HG03558 (cell line): ENCODE measurements at regions not wholly inside any gene's neighbourhood (a gene's known extent, or its start where the extent isn't known, plus 50 kb on each side); places are given as distances from the start of the nearest gene placed in this dataset.
"Not testable (repeated sequence)": the region's sequence is repeated elsewhere in the genome, so short reads cannot be mapped to it uniquely, and the experiment has no call there.

Experiments
- ATAC-seq: cut with Tn5 transposase; IDR thresholded peaks from one replicate; pipeline ENCODE4 v1.9.1; 2021; ENCODE audit warnings: moderate number of reproducible peaks; ENCODE audit not compliant: unreplicated experiment; ENCODE audit errors: extremely low read depth

DNA sequence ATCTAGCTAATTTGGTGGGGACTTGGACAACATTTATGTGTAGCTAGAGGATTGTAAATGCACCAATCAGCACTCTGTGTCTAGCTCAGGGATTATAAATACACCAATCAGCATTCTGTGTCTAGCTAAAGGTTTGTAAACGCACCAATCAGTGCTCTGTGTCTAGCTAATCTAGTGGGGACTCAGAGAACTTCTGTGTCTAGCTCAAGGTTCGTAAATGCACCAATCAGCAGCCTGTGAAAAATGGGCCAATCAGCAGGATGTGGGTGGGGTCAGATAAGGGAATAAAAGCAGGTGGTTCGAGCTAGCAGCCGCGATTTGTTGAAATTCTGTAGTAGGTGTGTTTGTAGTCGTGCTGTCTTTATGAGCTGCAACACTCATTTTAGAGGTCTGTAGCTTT lies 154.8 kb upstream of the RREB1 start:
- ATAC-seq = not testable (repeated sequence)

- no peak for ATAC-seq
These were observed 147.1 kb upstream of the RREB1 start for GRCh38 chr6:6960571-6961251.

DNA sequence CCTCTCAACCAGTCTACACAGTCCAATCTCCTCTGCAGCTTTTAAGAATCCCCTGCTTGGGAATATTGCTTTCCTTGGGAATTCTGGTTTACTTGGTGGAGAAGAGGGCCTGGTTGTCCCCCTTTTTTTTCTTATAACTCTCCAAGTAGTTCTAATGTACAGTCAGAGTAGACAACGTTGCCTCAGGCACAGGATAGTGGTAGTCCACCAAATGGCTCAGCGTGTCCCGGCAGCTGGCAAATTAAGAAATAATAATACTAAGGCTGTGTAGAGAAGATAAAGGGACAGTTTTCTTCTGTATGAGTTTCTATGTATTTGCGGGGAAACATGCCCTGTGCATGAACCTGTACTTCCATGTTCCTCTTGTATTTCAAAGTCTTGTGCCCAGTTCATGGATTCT lies 145.7 kb upstream of the RREB1 start:
- no peak for ATAC-seq

DNA sequence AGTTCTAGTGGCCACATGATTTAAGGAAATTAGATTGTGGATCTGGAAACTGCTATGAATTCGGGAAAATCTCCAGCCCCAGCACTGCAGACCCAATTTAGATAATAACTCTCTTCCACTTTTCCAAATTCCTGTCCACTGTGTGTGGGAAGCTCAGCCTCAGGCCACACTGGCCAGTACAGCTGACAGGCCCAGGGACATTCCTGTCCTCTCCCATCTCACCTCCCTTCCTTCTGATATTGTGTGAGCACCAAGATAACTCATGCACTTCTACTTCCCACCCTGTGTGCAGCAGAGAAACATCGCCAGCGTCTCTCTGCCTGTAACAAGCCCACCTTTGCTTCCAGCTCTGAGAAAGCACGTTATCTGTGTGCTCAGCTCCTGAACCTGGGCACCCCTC lies 145.1 kb upstream of the RREB1 start:
- no peak for ATAC-seq

- not testable (repeated sequence) for ATAC-seq
These were observed 144.4 kb upstream of the RREB1 start for GRCh38 chr6:6963390-6963789.

DNA sequence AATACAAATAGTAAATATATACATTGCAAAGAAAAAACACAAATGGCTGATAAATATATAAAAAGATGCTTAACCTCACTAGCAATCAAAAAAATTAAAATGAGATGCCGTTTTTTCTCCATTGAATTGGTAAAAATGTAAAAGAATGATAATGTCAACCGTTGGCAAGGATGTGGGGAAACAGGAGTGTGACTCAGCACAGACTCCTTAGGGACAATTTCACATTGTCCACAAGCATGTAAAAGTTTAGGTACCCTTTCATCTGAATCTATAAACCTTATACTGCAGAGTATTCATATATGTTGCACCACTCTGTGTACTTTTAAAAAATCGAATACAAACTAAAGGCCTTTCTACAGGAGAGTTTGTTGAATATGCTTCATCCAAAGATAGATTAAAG lies 143.1 kb upstream of the RREB1 start:
- no peak for ATAC-seq

- no peak for ATAC-seq
These were observed 141.6 kb upstream of the RREB1 start for GRCh38 chr6:6966127-6966526.

- ATAC-seq = no peak
These were observed 141.2 kb upstream of the RREB1 start for GRCh38 chr6:6966569-6966968.

DNA sequence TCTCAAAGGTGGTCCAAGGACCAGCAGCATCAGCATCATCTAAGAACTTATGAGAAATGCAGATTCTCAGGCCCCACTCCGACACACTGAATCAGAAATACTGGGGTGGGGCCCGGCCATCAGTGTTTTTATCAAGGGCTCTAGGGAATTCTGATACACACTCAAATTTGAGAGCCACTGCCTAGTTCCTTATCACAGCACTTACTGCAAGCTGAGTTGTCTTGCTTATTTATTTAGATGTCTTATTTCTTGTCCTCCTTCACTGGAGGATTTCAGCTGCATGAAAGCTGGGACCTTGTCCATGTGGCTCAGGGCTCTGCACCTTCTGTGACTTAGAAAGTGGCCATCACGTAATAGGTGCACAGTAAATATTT lies 139.4 kb upstream of the RREB1 start:
- ATAC-seq = no peak

DNA sequence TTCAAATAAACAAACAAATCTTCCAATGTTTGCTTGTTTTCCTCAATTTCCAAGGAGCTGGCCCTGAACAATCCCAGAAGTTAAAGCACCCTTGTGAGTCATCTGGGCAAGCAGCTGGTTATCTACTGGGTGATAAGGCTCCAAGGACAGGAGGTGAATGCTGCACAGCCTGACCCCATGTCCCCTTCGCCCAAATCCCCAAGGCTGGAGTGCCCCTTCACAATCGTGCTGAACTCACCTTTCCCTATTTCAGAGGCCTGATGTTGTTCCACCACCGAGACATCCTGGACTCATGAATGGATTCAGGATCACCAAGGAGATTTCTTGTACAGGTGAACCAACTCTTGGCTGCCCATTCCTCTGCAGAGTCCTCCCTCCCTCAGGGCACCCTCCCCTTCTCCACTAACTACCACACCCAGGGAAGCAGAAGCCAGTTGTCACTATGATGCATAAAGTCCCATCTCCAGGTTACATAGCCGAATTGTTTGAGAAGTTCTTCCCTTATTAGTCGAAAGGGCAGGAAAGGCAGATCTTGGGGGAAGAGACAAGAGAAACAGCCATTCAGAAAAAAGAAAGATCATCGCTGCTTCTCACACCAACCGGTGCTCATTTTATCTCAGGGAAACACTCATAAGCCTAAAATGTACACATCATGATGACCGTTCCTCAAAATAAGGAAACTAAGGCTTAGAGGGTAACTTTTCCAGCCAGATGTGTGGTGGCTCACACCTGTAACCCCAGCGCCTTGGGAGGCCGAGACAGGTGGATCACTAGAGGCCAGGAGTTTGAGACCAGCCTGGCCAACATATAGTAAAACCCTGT lies 138.8 kb upstream of the RREB1 start:
- no peak for ATAC-seq

DNA sequence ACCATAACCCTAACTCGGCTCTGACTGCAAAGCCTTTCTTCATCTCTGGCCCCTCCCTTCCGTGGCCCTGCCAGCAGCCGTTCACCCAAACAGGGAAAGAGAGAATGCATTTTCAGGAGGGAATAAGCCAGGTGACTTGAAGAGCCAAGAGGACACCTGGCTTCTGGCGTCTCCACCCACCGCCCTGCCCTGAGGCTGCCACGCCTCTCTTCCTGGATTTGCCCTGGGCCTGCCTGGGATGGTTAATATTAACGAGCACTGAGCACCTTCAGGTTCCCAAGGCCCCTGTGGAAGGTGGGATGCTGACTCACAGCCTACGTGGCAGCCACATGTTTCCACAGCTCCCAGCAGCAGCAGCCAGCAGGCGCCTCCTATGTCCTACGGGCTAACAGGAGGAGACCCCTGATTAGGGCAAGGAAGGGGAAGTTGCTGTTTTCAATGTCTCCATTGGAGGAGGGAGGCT lies 138.0 kb upstream of the RREB1 start:
- no peak for ATAC-seq

DNA sequence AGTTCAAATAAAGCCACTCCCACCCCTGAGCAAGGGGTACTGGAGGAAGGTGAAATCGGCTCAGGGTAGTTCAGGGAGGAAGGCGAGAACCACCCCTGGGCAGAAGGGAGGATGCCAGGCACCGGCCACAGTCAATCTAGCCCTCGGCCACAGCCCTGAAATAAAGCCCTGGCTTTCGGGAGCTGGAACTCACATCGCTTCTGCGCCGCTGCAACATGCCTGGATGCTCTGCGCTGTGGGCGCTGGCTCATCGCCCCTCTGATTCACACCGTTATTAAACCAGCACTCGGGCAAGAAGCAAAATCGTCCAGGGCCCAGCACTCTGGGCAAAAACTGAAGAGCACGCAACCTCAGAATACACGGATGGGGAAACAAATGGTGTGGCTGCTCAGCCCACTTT lies 136.9 kb upstream of the RREB1 start:
- no peak for ATAC-seq

- no peak for ATAC-seq
These were observed 136.4 kb upstream of the RREB1 start for GRCh38 chr6:6971369-6971768.

GRCh38 chr6:6972456-6972855 lies 135.3 kb upstream of the RREB1 start:
- ATAC-seq = no peak

DNA sequence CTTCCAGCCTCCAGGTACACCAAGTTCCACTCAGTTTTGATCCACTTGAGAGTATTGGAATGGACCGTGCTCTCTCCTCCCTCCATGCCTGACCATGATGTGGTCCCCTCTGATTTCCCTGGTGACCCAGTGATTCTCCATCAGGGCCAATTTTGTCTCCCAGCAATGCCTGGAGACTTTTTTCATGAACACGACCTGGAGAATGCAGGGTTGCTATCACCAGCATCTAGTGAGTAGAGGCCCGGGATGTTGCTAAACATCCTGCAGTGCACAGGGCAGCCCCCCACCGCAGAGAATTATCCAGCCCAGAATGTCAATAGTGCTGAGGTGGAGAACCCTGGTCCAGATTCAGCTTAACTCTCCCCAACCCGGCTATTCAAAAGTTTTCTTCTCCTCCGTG lies 134.0 kb upstream of the RREB1 start:
- ATAC-seq = no peak

- no peak for ATAC-seq
These were observed 132.2 kb upstream of the RREB1 start for GRCh38 chr6:6975459-6976111.

DNA sequence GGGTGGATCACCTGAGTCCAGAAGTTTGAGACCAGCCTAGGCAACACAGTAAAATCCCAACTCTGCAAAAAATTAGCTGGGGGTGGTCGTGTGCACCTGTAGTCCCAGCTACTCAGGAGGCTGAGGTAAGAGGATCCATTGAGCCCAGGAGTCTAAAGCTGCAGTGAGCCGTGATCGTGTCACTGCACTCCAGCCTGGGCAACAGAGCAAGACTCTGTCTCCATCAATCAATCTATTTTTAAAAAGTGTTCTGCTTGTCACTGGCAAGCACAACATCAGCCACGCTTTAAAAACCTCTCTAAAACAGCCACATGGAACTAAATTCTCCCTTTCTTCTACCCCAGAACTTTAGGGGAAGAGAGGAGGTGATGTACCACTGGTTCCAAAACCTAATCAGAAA lies 131.6 kb upstream of the RREB1 start:
- ATAC-seq = no peak

GRCh38 chr6:6978731-6979130 lies 129.0 kb upstream of the RREB1 start:
- ATAC-seq = no peak

GRCh38 chr6:6980999-6981597 lies 126.7 kb upstream of the RREB1 start:
- no peak for ATAC-seq

DNA sequence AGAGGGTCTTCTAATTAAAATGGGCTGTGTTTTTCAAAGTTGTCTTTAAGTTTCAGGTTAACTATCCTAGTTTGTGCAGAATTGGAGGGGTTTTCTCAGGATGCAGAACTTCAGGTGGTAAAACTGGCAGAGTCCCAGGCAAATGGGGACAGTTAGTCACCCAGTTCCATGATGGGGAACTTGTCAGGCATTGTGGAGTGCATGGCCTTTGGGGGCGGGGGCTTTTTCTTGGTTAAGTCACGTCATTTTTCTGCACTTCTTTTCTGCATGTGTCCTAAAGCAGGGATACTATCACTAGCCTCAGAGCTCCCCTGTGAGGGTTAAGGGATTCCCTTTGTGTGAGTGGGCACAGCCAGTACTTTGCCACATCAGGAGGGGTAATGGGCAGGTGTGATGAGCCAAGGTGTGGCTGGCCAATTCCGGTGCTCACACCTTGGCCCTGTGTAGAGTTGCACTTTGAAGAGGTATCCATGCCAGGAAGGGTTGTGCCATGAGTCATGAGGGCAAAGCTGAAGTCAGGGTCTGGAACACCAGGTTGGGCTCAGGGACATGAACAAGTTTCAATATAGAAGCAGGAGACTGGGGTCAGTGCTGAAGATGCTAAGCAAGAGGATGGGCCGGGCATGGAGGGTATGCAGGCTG lies 126.0 kb upstream of the RREB1 start:
- no peak for ATAC-seq
